ENCODE measurements at regions not wholly inside any gene's neighbourhood (a gene's known extent, or its start where the extent isn't known, plus 50 kb on each side); places are given as distances from the start of the nearest gene placed in this dataset.

GRCh38 chr11:25890626-25891260, 441.2 kb upstream of the ANO3 start:
- TF ChIP-seq CTCF (IDR thresholded peaks at IDR 0.05) (no peak), POLR2A (IDR thresholded peaks at IDR 0.05) (no peak)

Data from adrenal gland (tissue), 5 donors.